GM23338 (cell line): ENCODE measurements at regions not wholly inside any gene's neighbourhood (a gene's known extent, or its start where the extent isn't known, plus 50 kb on each side); places are given as distances from the start of the nearest gene placed in this dataset.
A peak's percentile ranks its signal among the peaks of the same experiment; 100 is the strongest.

ENCODE experiments used
- ATAC-seq: fragments of 200-7000 bp; cut with Tn5 transposase; 3 replicates; pipeline ENCODE4 v1.9.1; 2020
- DNase-seq: peaks from one replicate; pipeline ENCODE4 v3.0.0-alpha.2; 2015; ENCODE audit warnings: low spot score
- H2AFZ ChIP-seq: fragments of 200-600 bp; sonication (generic); 2 replicates; pipeline ENCODE4 v1.8.0; 2016; ENCODE audit warnings: antibody characterized with exemption, mild to moderate bottlenecking, moderate library complexity
- H3F3A ChIP-seq: fragments of 200-600 bp; sonication (generic); replicated peaks from 2 replicates; pipeline ENCODE4 v1.8.0; 2017; ENCODE audit warnings: antibody characterized with exemption, mixed run types, low read depth
- H3K27ac ChIP-seq: fragments of 200-600 bp; sonication (generic); 2 replicates; pipeline ENCODE4 v1.6.1; 2016; ENCODE audit warnings: low read depth
- H3K27me3 ChIP-seq: fragments of 200-600 bp; sonication (generic); 2 replicates; pipeline ENCODE4 v1.8.0; 2016; ENCODE audit warnings: mild to moderate bottlenecking, mixed run types, moderate library complexity; ENCODE audit not compliant: insufficient read depth
- H3K36me3 ChIP-seq: fragments of 200-600 bp; sonication (generic); 2 replicates; pipeline ENCODE4 v1.8.0; 2016; ENCODE audit warnings: mild to moderate bottlenecking; ENCODE audit not compliant: insufficient read depth
- H3K4me1 ChIP-seq: fragments of 200-600 bp; sonication (generic); 2 replicates; pipeline ENCODE4 v1.8.0; 2016; ENCODE audit warnings: mild to moderate bottlenecking, moderate library complexity; ENCODE audit not compliant: insufficient read depth
- H3K4me2 ChIP-seq: fragments of 200-600 bp; sonication (generic); 2 replicates; pipeline ENCODE4 v1.7.1; 2017; ENCODE audit warnings: mixed run types
- H3K4me3 ChIP-seq: fragments of 200-600 bp; sonication (generic); 2 replicates; pipeline ENCODE4 v1.6.1; 2016; ENCODE audit warnings: mixed run types
- H3K79me2 ChIP-seq: fragments of 200-600 bp; sonication (generic); replicated peaks from 2 replicates; pipeline ENCODE4 v1.8.0; 2017; ENCODE audit warnings: mild to moderate bottlenecking; ENCODE audit not compliant: insufficient read depth
- H3K9me2 ChIP-seq: fragments of 200-600 bp; sonication (generic); 2 replicates; pipeline ENCODE4 v1.8.0; 2017; ENCODE audit not compliant: insufficient read depth
- H4K20me1 ChIP-seq: fragments of 200-600 bp; sonication (generic); replicated peaks from 2 replicates; pipeline ENCODE4 v1.8.0; 2017; ENCODE audit warnings: mild to moderate bottlenecking; ENCODE audit not compliant: insufficient read depth
- H3K27ac Mint-ChIP-seq: 2 replicates; pipeline ENCODE4 v1.8.0; 2020; ENCODE audit warnings: inconsistent platforms, mild to moderate bottlenecking, moderate library complexity, mixed read lengths
- H3K27me3 Mint-ChIP-seq: 3 replicates; pipeline ENCODE4 v1.8.0; 2022; ENCODE audit warnings: low read depth, mild to moderate bottlenecking, moderate library complexity, mixed read lengths, inconsistent platforms; ENCODE audit not compliant: insufficient read depth, poor library complexity
- H3K36me3 Mint-ChIP-seq: 3 replicates; pipeline ENCODE4 v1.8.0; 2021; ENCODE audit warnings: low read depth, mild to moderate bottlenecking, inconsistent platforms, moderate library complexity, mixed read lengths
- H3K4me1 Mint-ChIP-seq: 3 replicates; pipeline ENCODE4 v1.8.0; 2020; ENCODE audit warnings: mild to moderate bottlenecking, inconsistent platforms, mixed read lengths
- H3K4me3 Mint-ChIP-seq: 3 replicates; pipeline ENCODE4 v1.8.0; 2021; ENCODE audit warnings: moderate library complexity, mild to moderate bottlenecking, inconsistent platforms, mixed read lengths
- H3K9me3 Mint-ChIP-seq: 3 replicates; pipeline ENCODE4 v1.8.0; 2020; ENCODE audit warnings: moderate library complexity, mild to moderate bottlenecking, inconsistent platforms, mixed read lengths
- TF ChIP-seq, protein P1 (sequence below): IDR thresholded peaks from one replicate; pipeline ENCODE4 v1.6.1; 2018; ENCODE audit warnings: antibody characterized with exemption; ENCODE audit not compliant: unreplicated experiment
- TF ChIP-seq, protein P2 (sequence below): IDR thresholded peaks from 2 replicates; pipeline ENCODE4 v1.6.1; 2016; ENCODE audit warnings: antibody characterized with exemption

DNA sequence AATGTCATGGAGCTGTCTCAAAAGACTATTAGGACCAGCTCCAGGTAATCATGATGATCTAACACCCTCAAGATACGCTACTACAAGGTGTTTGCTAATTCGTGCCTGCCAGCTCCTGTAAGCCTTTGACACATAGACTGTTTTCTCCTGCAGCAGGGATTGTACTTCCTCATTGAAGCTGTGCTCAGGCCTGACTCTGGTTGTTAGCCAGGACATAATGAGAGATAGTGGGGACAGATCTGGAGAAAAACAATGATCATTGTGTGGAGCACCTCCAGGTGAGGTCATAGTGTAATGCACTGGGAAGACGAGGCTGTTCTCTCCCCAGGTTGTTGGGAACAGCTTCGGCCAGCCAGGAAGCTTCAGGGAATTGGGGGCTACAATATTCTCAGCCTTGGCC is 94.6 kb downstream of the SETD4 start (continued):
- TF ChIP-seq, protein P1, sequence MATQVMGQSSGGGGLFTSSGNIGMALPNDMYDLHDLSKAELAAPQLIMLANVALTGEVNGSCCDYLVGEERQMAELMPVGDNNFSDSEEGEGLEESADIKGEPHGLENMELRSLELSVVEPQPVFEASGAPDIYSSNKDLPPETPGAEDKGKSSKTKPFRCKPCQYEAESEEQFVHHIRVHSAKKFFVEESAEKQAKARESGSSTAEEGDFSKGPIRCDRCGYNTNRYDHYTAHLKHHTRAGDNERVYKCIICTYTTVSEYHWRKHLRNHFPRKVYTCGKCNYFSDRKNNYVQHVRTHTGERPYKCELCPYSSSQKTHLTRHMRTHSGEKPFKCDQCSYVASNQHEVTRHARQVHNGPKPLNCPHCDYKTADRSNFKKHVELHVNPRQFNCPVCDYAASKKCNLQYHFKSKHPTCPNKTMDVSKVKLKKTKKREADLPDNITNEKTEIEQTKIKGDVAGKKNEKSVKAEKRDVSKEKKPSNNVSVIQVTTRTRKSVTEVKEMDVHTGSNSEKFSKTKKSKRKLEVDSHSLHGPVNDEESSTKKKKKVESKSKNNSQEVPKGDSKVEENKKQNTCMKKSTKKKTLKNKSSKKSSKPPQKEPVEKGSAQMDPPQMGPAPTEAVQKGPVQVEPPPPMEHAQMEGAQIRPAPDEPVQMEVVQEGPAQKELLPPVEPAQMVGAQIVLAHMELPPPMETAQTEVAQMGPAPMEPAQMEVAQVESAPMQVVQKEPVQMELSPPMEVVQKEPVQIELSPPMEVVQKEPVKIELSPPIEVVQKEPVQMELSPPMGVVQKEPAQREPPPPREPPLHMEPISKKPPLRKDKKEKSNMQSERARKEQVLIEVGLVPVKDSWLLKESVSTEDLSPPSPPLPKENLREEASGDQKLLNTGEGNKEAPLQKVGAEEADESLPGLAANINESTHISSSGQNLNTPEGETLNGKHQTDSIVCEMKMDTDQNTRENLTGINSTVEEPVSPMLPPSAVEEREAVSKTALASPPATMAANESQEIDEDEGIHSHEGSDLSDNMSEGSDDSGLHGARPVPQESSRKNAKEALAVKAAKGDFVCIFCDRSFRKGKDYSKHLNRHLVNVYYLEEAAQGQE = no peak
- TF ChIP-seq, protein P2, sequence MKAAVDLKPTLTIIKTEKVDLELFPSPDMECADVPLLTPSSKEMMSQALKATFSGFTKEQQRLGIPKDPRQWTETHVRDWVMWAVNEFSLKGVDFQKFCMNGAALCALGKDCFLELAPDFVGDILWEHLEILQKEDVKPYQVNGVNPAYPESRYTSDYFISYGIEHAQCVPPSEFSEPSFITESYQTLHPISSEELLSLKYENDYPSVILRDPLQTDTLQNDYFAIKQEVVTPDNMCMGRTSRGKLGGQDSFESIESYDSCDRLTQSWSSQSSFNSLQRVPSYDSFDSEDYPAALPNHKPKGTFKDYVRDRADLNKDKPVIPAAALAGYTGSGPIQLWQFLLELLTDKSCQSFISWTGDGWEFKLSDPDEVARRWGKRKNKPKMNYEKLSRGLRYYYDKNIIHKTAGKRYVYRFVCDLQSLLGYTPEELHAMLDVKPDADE = no peak

DNA sequence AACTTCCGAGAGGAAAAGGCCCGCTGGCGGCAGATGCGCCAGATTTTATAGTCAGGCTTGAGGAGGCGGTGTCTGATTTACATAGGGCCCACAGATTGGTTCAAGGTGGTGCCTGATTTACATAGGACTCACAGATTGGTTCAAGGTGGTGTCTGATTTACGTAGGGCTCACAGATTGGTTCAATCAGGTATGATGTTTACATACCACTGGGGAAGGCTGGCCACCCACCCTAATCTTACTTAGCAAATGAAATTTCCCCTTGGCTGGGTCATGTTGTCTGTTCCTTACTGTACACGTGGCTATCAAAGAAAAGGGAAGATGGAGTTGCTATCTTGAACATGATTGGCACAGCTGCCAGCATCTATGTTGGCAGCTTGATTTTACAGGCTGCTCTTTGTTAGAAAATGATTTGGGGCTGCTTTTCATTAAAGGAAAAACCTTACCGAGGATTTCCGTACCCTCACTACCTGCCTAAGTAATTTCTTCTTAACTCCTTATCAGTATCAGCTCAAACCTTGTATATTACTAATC is 96.3 kb downstream of the SETD4 start:
- Histone ChIP-seq H3K79me2 (no peaks in the 10 kb centered on the region), H3K36me3 (no peaks in the 10 kb centered on the region), H3K27me3 (no peaks in the 10 kb centered on the region), H3F3A (no peaks in the 10 kb centered on the region), H3K9me2 (0 out of 2 replicates have a peak, but pooled peaks cover 5% of the 10 kb centered on the region), H3K4me3 (no peak overlapping the region), H3K4me1 (no peaks in the 10 kb centered on the region), H3K27ac (no peak overlapping the region), H4K20me1 (no peaks in the 10 kb centered on the region), H2AFZ (no peak overlapping the region), H3K4me2 (no peak overlapping the region)
- Mint-ChIP-seq H3K27me3 (no peaks in the 10 kb centered on the region), H3K36me3 (no peaks in the 10 kb centered on the region), H3K27ac (no peak overlapping the region), H3K4me1 (no peaks in the 10 kb centered on the region), H3K4me3 (no peak overlapping the region), H3K9me3 (no peaks in the 10 kb centered on the region)
- TF ChIP-seq, protein P2 = no peak
- TF ChIP-seq, protein P1 = no peak
- ATAC-seq = peak; percentile 61
- peak; percentile 66 for DNase-seq
